Natural killer cell treated with Interleukin-12 subunit alpha and Interleukin-12 subunit beta and Interleukin-15 and Interleukin-18, amount 100 ng/mL, for 72 hours (primary cell): ENCODE measurements at regions not wholly inside any gene's neighbourhood (a gene's known extent, or its start where the extent isn't known, plus 50 kb on each side); places are given as distances from the start of the nearest gene placed in this dataset.
"Not testable (repeated sequence)": the region's sequence is repeated elsewhere in the genome, so short reads cannot be mapped to it uniquely, and the experiment has no call there.

Experiments used
- ATAC-seq, 2 donors: fragments of 150-1000 bp; cut with Tn5 transposase in 1 of 2; sonication (Bioruptor Pico), chemical (Tn5 transposase) in 1 of 2; 2 replicates each; pipeline ENCODE4 v1.10.0; 2021
- DNase-seq: peaks from one replicate; pipeline ENCODE4 v3.0.0; 2022; ENCODE audit warnings: low spot score
- H3K27ac Mint-ChIP-seq, 2 donors: 1 replicate in 1 of 2; 2 replicates in 1 of 2; pipeline ENCODE4 v1.8.0; 2022; ENCODE audit warnings: mixed read lengths in 2 of 2, mild to moderate bottlenecking in 1 of 2, moderate library complexity in 1 of 2
- H3K27me3 Mint-ChIP-seq, 2 donors: 1 replicate in 1 of 2; 2 replicates in 1 of 2; pipeline ENCODE4 v1.8.0; 2022; ENCODE audit warnings: mixed read lengths in 2 of 2
- H3K36me3 Mint-ChIP-seq: one replicate; pipeline ENCODE4 v1.8.0; 2022; ENCODE audit warnings: mixed read lengths
- H3K4me1 Mint-ChIP-seq, 2 donors: 1 replicate in 1 of 2; 2 replicates in 1 of 2; pipeline ENCODE4 v1.8.0; 2022; ENCODE audit warnings: low read depth in 2 of 2, mixed read lengths in 2 of 2, mild to moderate bottlenecking in 1 of 2
- H3K4me3 Mint-ChIP-seq: one replicate; pipeline ENCODE4 v1.8.0; 2022; ENCODE audit warnings: mixed read lengths
- H3K9me3 Mint-ChIP-seq: 2 replicates; pipeline ENCODE4 v1.8.0; 2022; ENCODE audit warnings: mixed read lengths

DNA sequence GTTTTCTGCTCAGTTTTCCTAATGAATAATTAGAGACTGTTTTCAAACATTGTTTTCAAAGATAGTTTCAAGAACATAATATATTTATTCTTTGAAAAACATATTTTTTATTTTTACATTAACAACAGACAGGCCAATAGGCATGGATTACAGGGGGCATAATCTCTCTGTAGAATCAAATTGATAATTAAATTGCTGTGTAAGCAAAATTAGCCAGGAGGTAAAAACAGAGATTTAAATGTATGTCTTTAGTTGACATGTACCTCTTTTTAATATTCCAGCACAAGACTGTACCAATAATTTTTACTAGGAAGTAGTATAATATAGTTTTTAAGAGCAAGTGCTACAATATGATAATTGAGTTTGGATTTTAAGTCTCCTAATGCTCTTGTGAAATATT lies 1444.5 kb downstream of the BRINP3 start:
- Mint-ChIP-seq H3K4me3 (no peak overlapping the region), H3K9me3 (peaks cover 6% of the 10 kb centered on the region), H3K36me3 (peaks cover 4% of the 10 kb centered on the region), H3K27me3 (no peaks in the 10 kb centered on the region), H3K4me1 (no peaks in the 10 kb centered on the region), H3K27ac (no peak overlapping the region)
- DNase-seq = no peak
- no peak for ATAC-seq

DNA sequence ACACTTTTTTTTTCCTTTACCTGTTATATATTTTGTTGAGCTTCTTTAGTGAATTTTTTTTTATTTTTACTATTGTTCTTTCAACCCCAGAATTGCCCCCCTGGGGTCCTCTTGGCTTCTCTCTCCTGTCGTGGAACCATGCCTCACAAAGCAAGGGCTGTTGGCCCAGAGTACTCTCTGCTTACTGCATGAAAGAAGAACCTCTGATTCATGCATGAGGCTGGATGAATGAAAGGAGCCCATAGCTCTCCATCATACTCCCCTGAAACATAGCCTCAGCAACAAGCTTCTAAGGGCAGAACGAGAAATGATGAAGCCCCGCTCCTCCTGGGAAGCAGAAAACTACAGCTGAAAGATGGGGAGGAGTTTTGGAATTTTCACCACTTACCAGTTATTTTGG lies 1441.0 kb downstream of the BRINP3 start:
- no peak for ATAC-seq
- Mint-ChIP-seq H3K27me3 (no peaks in the 10 kb centered on the region), H3K9me3 (peaks cover 3% of the 10 kb centered on the region), H3K4me1 (no peaks in the 10 kb centered on the region), H3K4me3 (no peak overlapping the region), H3K27ac (no peak overlapping the region), H3K36me3 (no peaks in the 10 kb centered on the region)
- no peak for DNase-seq

DNA sequence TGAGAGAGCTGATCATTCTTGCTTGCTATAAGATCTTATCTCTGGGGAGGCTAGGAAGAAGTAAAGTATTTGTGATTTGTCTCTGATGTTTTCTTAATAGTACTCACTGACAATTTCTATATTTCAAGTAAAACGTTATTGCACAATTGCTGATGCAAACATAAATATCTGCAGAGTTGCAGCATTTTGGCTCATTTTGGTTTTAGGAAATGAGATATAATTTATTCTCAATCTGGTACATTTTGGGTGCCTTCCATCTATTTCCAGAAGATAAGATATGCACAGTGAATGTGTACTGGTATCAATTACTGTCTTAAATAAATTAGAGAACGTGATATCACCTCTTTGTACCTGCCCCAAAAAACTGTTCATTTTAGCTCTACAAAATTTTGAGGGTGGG lies 1431.5 kb downstream of the BRINP3 start:
- H3K4me3 Mint-ChIP-seq = no peak overlapping the region
- H3K9me3 Mint-ChIP-seq = peaks cover 12% of the 10 kb centered on the region
- ATAC-seq = no peak
- DNase-seq = no peak
- no peak overlapping the region for H3K27ac Mint-ChIP-seq
- H3K36me3 Mint-ChIP-seq = no peaks in the 10 kb centered on the region
- no peaks in the 10 kb centered on the region for H3K27me3 Mint-ChIP-seq
- H3K4me1 Mint-ChIP-seq = no peaks in the 10 kb centered on the region

DNA sequence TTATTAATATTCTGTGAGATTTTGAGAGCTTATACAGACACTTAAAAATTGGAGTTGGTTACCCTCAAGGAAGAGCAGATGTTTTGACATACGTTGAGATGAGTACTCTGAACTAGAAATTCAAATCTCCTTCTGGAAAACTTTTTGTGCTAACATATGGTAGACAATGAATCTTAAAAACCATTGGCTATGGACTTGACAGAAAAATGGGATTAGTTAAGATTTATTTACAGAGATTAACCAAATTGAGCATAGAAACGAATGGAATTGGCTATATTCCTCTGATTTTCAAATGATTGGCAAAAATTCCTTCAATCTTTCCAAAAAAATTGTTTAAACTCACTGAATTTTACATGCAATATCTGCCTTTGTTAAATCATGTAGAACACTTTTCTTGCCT lies 1392.9 kb downstream of the BRINP3 start:
- ATAC-seq (no peak), DNase-seq (no peak)
- no peak overlapping the region for H3K27ac Mint-ChIP-seq
- no peak overlapping the region for H3K4me3 Mint-ChIP-seq
- H3K9me3 Mint-ChIP-seq = peaks cover 16% of the 10 kb centered on the region
- H3K4me1 Mint-ChIP-seq = no peaks in the 10 kb centered on the region
- H3K36me3 Mint-ChIP-seq = peaks cover 4% of the 10 kb centered on the region
- H3K27me3 Mint-ChIP-seq = no peaks in the 10 kb centered on the region

DNA sequence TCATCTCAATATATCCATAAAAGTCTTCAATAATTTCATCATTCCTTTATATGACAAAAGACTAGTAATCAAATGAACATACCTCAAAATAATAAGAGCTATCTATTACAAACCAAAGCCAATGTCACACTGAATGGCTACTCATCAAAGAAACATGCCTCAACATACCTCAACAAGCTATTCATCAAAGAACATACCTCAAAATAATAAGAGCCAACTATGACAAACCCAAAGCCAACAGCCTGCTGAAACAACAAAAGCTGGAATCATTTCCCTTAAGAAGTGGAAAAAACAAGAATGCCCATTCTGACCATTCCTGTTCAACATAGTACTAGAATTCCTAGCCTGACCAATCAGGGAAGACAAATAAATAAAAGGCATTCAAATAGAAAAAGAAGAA lies 1373.7 kb downstream of the BRINP3 start:
- DNase-seq (no peak), ATAC-seq (no peak)
- Mint-ChIP-seq H3K36me3 (peaks cover 8% of the 10 kb centered on the region), H3K9me3 (peaks cover 23% of the 10 kb centered on the region), H3K4me1 (no peaks in the 10 kb centered on the region), H3K4me3 (no peak overlapping the region), H3K27ac (no peak overlapping the region), H3K27me3 (no peaks in the 10 kb centered on the region)

DNA sequence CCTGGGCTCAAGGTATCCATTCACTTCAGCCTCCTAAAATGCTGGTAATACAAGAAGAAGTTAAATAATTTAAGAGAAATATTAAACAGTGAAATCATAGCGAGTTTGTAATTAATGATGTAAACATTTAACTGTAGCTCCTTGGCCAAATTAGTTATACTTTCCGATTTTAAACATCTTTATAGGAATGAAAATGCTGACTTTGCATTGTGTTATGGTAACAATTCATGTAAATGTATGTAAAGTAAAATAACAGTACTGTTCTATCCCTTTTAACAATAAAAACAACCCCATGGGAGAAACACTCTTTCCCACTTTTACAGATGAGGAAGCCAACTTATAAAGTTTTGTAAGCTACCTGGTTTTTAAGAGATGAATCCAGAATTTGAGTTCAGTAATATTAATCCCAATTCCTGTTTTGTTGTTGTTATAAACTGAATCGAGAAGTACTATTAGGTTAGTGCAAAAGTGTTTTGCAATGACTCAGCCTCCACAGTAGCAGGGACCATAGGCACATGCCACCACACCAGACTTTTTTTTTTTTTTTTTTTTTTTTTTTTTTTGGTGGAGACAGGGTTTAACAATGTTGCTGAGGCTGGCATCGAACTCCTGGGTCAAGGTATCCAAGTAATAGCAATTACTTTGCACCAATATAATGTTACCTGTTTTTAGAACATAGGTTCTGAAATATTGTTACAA lies 1360.4 kb downstream of the BRINP3 start:
- H3K27ac Mint-ChIP-seq = no peak overlapping the region
- H3K4me3 Mint-ChIP-seq = no peak overlapping the region
- no peaks in the 10 kb centered on the region for H3K36me3 Mint-ChIP-seq
- H3K27me3 Mint-ChIP-seq = no peaks in the 10 kb centered on the region
- no peaks in the 10 kb centered on the region for H3K4me1 Mint-ChIP-seq
- no peak for DNase-seq
- peaks cover 5% of the 10 kb centered on the region for H3K9me3 Mint-ChIP-seq
- ATAC-seq = no peak

DNA sequence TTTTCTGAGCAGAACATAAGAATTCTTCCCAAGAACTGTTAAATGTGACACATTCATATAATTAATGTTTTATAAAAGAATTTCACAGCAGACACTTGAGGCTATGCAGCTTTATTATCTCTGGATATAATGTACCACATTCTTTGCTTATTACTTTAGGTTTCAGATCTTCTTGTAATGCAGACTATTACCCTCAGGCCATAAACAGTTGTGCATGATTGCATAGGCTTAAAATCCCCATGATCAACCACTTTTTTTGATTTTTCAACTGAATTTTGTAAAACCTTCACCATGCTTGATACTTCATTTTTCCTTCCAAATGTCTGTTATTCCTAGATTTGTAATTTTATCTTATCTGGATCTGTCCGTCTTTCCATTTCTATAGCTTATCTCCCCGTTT lies 1355.7 kb downstream of the BRINP3 start:
- Mint-ChIP-seq H3K27ac (no peak overlapping the region), H3K4me3 (no peak overlapping the region), H3K9me3 (peaks cover 9% of the 10 kb centered on the region), H3K4me1 (no peaks in the 10 kb centered on the region), H3K27me3 (no peaks in the 10 kb centered on the region), H3K36me3 (no peaks in the 10 kb centered on the region)
- ATAC-seq (no peak), DNase-seq (no peak)

DNA sequence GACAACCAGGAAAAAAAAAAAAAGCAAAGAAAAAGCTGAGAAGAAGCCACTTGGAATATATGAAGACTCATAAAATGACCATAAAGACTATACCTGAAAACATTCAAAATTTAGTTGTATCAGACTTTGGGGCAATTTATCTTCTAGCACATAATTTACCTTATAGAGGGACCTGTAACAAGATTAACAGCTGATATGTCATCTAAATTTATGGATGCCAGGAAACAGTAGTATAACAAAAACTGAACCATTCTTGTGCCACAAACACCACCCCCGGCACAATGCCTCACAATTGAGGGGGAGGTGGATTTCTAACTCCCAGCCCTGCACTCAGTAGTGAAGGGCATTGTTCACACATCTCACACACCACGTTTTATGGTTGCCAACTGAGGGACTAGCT lies 1352.0 kb downstream of the BRINP3 start:
- Mint-ChIP-seq H3K4me3 (no peak overlapping the region), H3K4me1 (no peaks in the 10 kb centered on the region), H3K9me3 (peaks cover 15% of the 10 kb centered on the region), H3K27me3 (no peaks in the 10 kb centered on the region), H3K36me3 (no peaks in the 10 kb centered on the region), H3K27ac (no peak overlapping the region)
- no peak for DNase-seq
- ATAC-seq = no peak

DNA sequence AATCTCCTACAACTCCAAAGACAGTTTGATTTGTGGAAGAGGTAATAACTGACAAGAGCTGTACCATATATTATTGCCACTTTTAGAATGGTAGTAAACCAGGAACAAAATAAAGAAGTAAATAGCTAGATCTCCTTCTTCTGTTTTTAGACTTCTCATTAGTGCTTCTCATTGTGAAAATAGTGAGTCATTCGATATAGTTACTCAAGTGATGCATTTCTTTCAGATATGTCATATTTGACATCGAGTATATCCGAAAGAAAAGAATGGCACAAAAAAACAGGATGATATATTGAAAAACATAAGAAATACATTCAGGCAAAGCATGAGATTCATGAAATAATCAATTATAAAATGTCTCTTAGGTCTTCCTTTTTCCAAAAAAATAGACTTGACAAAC lies 1346.1 kb downstream of the BRINP3 start:
- DNase-seq (no peak), ATAC-seq (no peak)
- H3K4me1 Mint-ChIP-seq = no peaks in the 10 kb centered on the region
- H3K9me3 Mint-ChIP-seq = peaks cover 6% of the 10 kb centered on the region
- no peaks in the 10 kb centered on the region for H3K27me3 Mint-ChIP-seq
- no peak overlapping the region for H3K4me3 Mint-ChIP-seq
- H3K27ac Mint-ChIP-seq = no peak overlapping the region
- H3K36me3 Mint-ChIP-seq = no peaks in the 10 kb centered on the region

DNA sequence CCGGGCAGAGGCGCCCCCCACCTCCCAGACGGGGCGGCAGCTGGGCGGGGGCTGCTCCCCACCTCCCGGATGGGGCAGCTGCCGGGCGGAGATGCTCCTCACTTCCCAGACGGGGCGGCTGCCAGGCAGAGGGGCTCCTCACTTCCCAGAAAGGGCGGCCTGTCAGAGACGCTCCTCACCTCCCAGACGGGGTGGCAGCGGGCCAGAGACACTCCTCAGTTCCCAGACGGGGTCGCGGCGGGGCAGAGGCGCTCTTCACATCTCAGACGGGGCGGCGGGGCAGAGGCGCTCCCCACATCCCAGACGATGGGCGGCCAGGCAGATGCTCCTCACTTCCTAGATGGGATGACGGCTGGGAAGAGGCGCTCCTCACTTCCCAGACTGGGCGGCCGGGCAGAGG lies 1337.9 kb downstream of the BRINP3 start:
- Mint-ChIP-seq H3K9me3 (peaks cover 27% of the 10 kb centered on the region), H3K36me3 (peaks cover 11% of the 10 kb centered on the region)
- DNase-seq, H3K4me1 Mint-ChIP-seq, ATAC-seq, H3K4me3 Mint-ChIP-seq, H3K27ac Mint-ChIP-seq, H3K27me3 Mint-ChIP-seq: not testable (repeated sequence)

DNA sequence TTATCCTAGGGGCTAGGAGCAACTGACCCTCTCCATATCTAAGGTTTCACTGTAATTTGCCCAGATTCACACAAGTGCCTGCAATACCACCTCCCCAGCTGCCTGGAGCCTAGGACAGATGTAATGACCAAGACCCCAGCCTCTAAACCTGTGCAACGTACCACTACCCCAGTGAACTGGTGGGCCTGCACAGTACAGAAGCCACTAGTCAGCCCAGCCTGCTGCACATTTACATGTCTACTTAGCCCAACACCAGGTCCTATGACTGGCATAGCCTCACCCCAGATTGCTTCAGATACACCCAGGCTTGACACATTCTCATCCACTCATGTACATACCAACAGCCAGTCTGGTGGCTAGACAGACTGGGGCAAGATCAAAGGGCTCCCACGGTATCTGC lies 1336.6 kb downstream of the BRINP3 start:
- Mint-ChIP-seq H3K36me3 (peaks cover 11% of the 10 kb centered on the region), H3K27me3 (no peaks in the 10 kb centered on the region), H3K27ac (no peak overlapping the region), H3K4me3 (no peak overlapping the region), H3K9me3 (peaks cover 27% of the 10 kb centered on the region), H3K4me1 (no peaks in the 10 kb centered on the region)
- ATAC-seq (no peak), DNase-seq (no peak)

DNA sequence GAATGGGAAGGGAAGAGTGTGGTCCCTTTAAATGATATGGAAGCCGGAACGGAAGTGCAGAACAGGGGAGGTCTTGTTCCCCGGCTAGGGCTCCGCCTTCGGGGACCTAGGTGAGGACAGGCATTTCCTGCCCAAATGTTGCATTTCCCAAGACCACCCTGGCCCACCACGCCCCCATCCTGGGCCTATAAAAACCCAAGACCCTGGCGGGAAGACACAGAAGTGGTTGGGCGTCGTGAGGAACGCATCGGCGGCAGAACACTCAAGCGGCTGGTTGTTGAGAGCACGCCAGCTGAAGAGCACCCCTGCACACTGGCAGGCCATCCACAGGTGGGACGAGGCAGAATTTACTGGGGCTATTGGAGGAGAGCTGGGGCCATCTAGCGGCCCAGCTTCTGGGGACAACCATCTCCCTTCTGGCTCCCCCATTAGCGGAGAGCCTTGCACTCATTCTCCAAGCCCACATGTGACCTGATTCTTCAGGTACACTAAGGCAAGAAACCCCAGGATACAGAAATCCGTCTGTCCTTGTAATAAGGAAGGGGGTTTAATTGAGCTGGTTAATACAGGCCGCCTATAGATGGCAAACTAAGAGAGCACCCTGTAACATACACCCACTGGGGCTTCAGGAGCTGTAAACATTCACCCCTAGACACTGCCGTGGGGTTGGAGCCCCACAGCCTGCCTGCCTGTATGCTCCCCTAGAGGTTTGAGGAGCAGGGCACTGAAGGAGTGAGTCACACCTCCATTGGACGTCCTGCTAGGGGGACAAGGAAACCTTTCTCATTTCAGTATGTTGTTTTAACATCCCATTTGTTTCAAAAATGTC lies 1327.9 kb downstream of the BRINP3 start:
- Mint-ChIP-seq H3K4me3 (no peak overlapping the region), H3K27ac (no peak overlapping the region), H3K27me3 (no peaks in the 10 kb centered on the region), H3K36me3 (no peaks in the 10 kb centered on the region), H3K4me1 (no peaks in the 10 kb centered on the region), H3K9me3 (peaks cover 6% of the 10 kb centered on the region)
- DNase-seq (no peak), ATAC-seq (no peak)

DNA sequence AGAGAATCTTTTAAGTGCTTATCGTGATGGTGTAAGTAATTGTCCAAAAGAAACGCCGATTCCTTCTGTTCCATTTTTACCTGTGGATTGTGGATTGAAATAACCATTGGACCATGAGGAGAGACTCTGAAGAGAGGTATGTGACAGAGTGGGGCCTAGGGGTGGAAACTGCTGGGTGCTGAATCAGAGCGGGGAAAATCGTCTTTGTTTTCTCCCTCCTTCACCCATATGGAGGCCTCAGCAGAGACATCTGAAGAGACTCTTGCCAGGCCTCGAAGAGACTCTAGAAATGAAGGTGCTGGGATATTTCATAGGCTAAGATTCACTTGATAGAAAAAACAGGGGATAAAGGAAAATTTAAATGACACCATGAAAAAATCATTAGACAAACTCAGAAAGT lies 1327.0 kb downstream of the BRINP3 start:
- H3K27me3 Mint-ChIP-seq = no peaks in the 10 kb centered on the region
- no peak for ATAC-seq
- no peaks in the 10 kb centered on the region for H3K4me1 Mint-ChIP-seq
- peaks cover 3% of the 10 kb centered on the region for H3K36me3 Mint-ChIP-seq
- DNase-seq = no peak
- H3K4me3 Mint-ChIP-seq = no peak overlapping the region
- no peak overlapping the region for H3K27ac Mint-ChIP-seq
- peaks cover 7% of the 10 kb centered on the region for H3K9me3 Mint-ChIP-seq

DNA sequence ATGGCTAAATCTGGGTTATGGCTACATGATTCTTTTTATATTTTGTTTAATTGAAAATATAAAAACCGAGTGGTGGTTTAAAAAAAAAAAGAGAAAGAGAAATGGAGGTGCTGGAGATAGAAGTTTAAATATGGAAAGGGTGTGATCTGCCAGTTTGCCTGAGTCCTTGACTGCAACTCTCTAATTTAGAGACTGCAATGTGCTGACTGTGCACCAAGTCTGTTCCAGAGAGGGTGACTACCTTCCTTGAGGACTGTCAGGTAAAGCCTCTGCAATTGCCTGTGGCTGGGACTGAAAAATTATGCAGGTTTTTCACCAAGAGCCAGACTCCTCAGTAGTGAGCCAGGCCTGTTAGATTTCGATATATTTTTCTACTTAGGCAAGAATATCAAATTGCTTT lies 1326.3 kb downstream of the BRINP3 start:
- H3K4me3 Mint-ChIP-seq = no peak overlapping the region
- no peak overlapping the region for H3K27ac Mint-ChIP-seq
- H3K36me3 Mint-ChIP-seq = peaks cover 7% of the 10 kb centered on the region
- peaks cover 10% of the 10 kb centered on the region for H3K9me3 Mint-ChIP-seq
- H3K27me3 Mint-ChIP-seq = no peaks in the 10 kb centered on the region
- ATAC-seq (no peak), DNase-seq (no peak)
- H3K4me1 Mint-ChIP-seq = no peaks in the 10 kb centered on the region
